PC-3 (cell line): ENCODE measurements at regions not wholly inside any gene's neighbourhood (a gene's known extent, or its start where the extent isn't known, plus 50 kb on each side); places are given as distances from the start of the nearest gene placed in this dataset.
"Not testable (repeated sequence)": the region's sequence is repeated elsewhere in the genome, so short reads cannot be mapped to it uniquely, and the experiment has no call there.

ENCODE experiments used
- ATAC-seq: fragments of 200-7000 bp; cut with Tn5 transposase; 2 replicates; pipeline ENCODE4 v1.9.1; 2020; ENCODE audit warnings: mild to moderate bottlenecking, moderate library complexity
- BruUV-seq: library from RNA; stranded (reverse); fragments of 400-500 nt; replicated peaks from 2 replicates; lab custom pipeline; 2021; lab: Mats Ljungman, UMichigan
- CTCF ChIA-PET: fragments of 300-600 bp; sonication (Branson Sonifier 250); formaldehyde crosslinking; loops from one replicate; lab custom pipeline; 2022; ENCODE audit warnings: antibody characterized with exemption; lab: Charles Lee
- POLR2A ChIA-PET: fragments of 300-600 bp; sonication (Branson Sonifier 250); formaldehyde crosslinking; loops from one replicate; lab custom pipeline; 2022; ENCODE audit warnings: antibody characterized with exemption; ENCODE audit not compliant: unreplicated experiment; lab: Charles Lee
- DNase-seq: peaks from one replicate; pipeline ENCODE4 v3.0.0-alpha.2; 2015
- H2AFZ ChIP-seq: fragments of 300-600 bp; sonication (generic); 2 replicates; pipeline ENCODE4 v1.6.0; 2016; ENCODE audit warnings: antibody characterized with exemption, low read length
- H3F3A ChIP-seq: fragments of 300-600 bp; sonication (generic); one replicate; pipeline ENCODE4 v1.6.0; 2017; ENCODE audit warnings: antibody characterized with exemption, low read length, control low read depth, mild to moderate bottlenecking; ENCODE audit not compliant: unreplicated experiment
- H3K27ac ChIP-seq: fragments of 300-600 bp; sonication (generic); 2 replicates; pipeline ENCODE4 v1.5.1; 2016; ENCODE audit warnings: mild to moderate bottlenecking, low read length
- H3K27me3 ChIP-seq: fragments of 300-600 bp; sonication (generic); 2 replicates; pipeline ENCODE4 v1.6.1; 2016; ENCODE audit warnings: low read length, mixed read lengths
- H3K36me3 ChIP-seq: fragments of 300-600 bp; sonication (generic); 2 replicates; pipeline ENCODE4 v1.6.1; 2016; ENCODE audit warnings: low read depth, mixed run types, low read length, mixed read lengths
- H3K4me1 ChIP-seq: fragments of 300-600 bp; sonication (generic); 2 replicates; pipeline ENCODE4 v1.5.1; 2016; ENCODE audit warnings: low read length; ENCODE audit not compliant: insufficient read depth
- H3K4me2 ChIP-seq: fragments of 300-600 bp; sonication (generic); 2 replicates; pipeline ENCODE4 v1.6.0; 2016; ENCODE audit warnings: low read length
- H3K4me3 ChIP-seq: fragments of 300-600 bp; sonication (generic); 2 replicates; pipeline ENCODE4 v1.5.1; 2016; ENCODE audit warnings: mild to moderate bottlenecking, low read length, mixed read lengths
- H3K79me2 ChIP-seq: fragments of 300-600 bp; sonication (generic); 2 replicates; pipeline ENCODE4 v1.6.1; 2017; ENCODE audit warnings: low read length, mixed read lengths
- H3K9ac ChIP-seq: fragments of 300-600 bp; sonication (generic); 2 replicates; pipeline ENCODE4 v1.6.0; 2016; ENCODE audit warnings: mild to moderate bottlenecking, low read length
- H3K9me2 ChIP-seq: fragments of 300-600 bp; sonication (generic); replicated peaks from 2 replicates; pipeline ENCODE4 v1.6.1; 2016; ENCODE audit warnings: mixed run types, low read length, mixed read lengths
- H3K9me3 ChIP-seq: fragments of 300-600 bp; sonication (generic); 2 replicates; pipeline ENCODE4 v1.6.1; 2016; ENCODE audit warnings: low read length, mixed read lengths
- H4K20me1 ChIP-seq: fragments of 300-600 bp; sonication (generic); 2 replicates; pipeline ENCODE4 v1.6.1; 2016; ENCODE audit warnings: low read length, mixed read lengths
- intact Hi-C: fragments of 100-400 bp; cut with micrococcal nuclease; formaldehyde crosslinking; loops from 2 replicates; pipeline ENCODE4 v1.9.0; 2023

- H3K4me1 ChIP-seq, H3K27me3 ChIP-seq, CTCF ChIA-PET, H3F3A ChIP-seq, H3K9me2 ChIP-seq, H3K79me2 ChIP-seq, ATAC-seq, H3K36me3 ChIP-seq, BruUV-seq, DNase-seq, H3K9ac ChIP-seq, H4K20me1 ChIP-seq, H3K27ac ChIP-seq, POLR2A ChIA-PET, H3K4me2 ChIP-seq, H2AFZ ChIP-seq, intact Hi-C loops, H3K4me3 ChIP-seq: not testable (repeated sequence)
- H3K9me3 ChIP-seq: peaks cover 31% of the 10 kb centered on the region
Measured at GRCh38 chr21:10415859-10416258, 105.5 kb upstream of the TPTE start.

- H3K36me3 ChIP-seq, H2AFZ ChIP-seq, BruUV-seq, H3K79me2 ChIP-seq, DNase-seq, POLR2A ChIA-PET, H3K4me1 ChIP-seq, H3K4me2 ChIP-seq, H3K27me3 ChIP-seq, ATAC-seq, CTCF ChIA-PET, H3K27ac ChIP-seq, intact Hi-C loops, H3F3A ChIP-seq, H4K20me1 ChIP-seq, H3K9me2 ChIP-seq, H3K4me3 ChIP-seq, H3K9ac ChIP-seq: not testable (repeated sequence)
- peaks cover 31% of the 10 kb centered on the region for H3K9me3 ChIP-seq
Measured at GRCh38 chr21:10416691-10417447, 104.5 kb upstream of the TPTE start.

GRCh38 chr21:10417551-10418002 lies 103.8 kb upstream of the TPTE start:
- H3K27me3 ChIP-seq, H3K4me3 ChIP-seq, H3K79me2 ChIP-seq, H2AFZ ChIP-seq, H3K9me2 ChIP-seq, intact Hi-C loops, H3K4me2 ChIP-seq, CTCF ChIA-PET, H3K4me1 ChIP-seq, BruUV-seq, H3K36me3 ChIP-seq, H4K20me1 ChIP-seq, H3F3A ChIP-seq, DNase-seq, H3K9ac ChIP-seq, POLR2A ChIA-PET, ATAC-seq, H3K27ac ChIP-seq: not testable (repeated sequence)
- peaks cover 31% of the 10 kb centered on the region for H3K9me3 ChIP-seq

- H3K27ac ChIP-seq, H3K9ac ChIP-seq, H3K4me3 ChIP-seq, H3K36me3 ChIP-seq, BruUV-seq, H4K20me1 ChIP-seq, H3K9me2 ChIP-seq, DNase-seq, H3K79me2 ChIP-seq, H2AFZ ChIP-seq, H3K4me2 ChIP-seq, POLR2A ChIA-PET, H3K27me3 ChIP-seq, intact Hi-C loops, ATAC-seq, H3K4me1 ChIP-seq, H3F3A ChIP-seq, CTCF ChIA-PET: not testable (repeated sequence)
- H3K9me3 ChIP-seq: peaks cover 30% of the 10 kb centered on the region
Measured at GRCh38 chr21:10418250-10419048, 102.9 kb upstream of the TPTE start.

GRCh38 chr21:10421199-10421598 lies 100.2 kb upstream of the TPTE start:
- H3K4me1 ChIP-seq, DNase-seq, CTCF ChIA-PET, H3K4me3 ChIP-seq, H2AFZ ChIP-seq, H4K20me1 ChIP-seq, H3K9ac ChIP-seq, H3K27ac ChIP-seq, ATAC-seq, H3K79me2 ChIP-seq, POLR2A ChIA-PET, H3K36me3 ChIP-seq, H3K9me2 ChIP-seq, BruUV-seq, H3K4me2 ChIP-seq, H3F3A ChIP-seq, H3K27me3 ChIP-seq, intact Hi-C loops: not testable (repeated sequence)
- H3K9me3 ChIP-seq: peaks cover 41% of the 10 kb centered on the region

DNA sequence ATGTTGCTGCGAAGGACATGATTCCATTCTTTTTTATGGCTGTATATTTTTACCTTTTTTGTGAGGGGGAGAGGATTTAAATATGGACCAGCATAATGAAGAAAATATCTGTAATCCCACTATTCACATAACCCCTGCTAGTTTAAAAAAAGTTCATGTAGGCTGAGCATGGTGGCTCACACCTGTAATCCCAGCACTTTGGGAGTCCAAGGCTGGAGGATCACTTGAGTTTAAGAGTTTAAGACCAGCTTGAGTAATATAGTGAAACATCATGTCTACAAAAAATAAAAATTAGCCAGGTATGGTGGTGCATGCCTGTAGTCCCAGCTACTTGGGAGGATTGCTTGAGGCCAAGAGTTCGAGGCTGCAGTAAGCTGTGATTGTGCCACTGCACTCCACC lies 99.8 kb upstream of the TPTE start:
- H3K4me2 ChIP-seq, H2AFZ ChIP-seq, H3K36me3 ChIP-seq, DNase-seq, POLR2A ChIA-PET, H3K9ac ChIP-seq, ATAC-seq, H4K20me1 ChIP-seq, H3K4me1 ChIP-seq, H3K79me2 ChIP-seq, CTCF ChIA-PET, intact Hi-C loops, H3K9me2 ChIP-seq, H3F3A ChIP-seq, H3K4me3 ChIP-seq, H3K27me3 ChIP-seq, H3K27ac ChIP-seq, BruUV-seq: not testable (repeated sequence)
- peaks cover 37% of the 10 kb centered on the region for H3K9me3 ChIP-seq
